GM18861 (cell line): ENCODE measurements at regions not wholly inside any gene's neighbourhood (a gene's known extent, or its start where the extent isn't known, plus 50 kb on each side); places are given as distances from the start of the nearest gene placed in this dataset.
"Not testable (repeated sequence)": the region's sequence is repeated elsewhere in the genome, so short reads cannot be mapped to it uniquely, and the experiment has no call there.

ENCODE experiments used
- ATAC-seq: cut with Tn5 transposase; IDR thresholded peaks from one replicate; pipeline ENCODE4 v1.9.1; 2021; ENCODE audit not compliant: unreplicated experiment

DNA sequence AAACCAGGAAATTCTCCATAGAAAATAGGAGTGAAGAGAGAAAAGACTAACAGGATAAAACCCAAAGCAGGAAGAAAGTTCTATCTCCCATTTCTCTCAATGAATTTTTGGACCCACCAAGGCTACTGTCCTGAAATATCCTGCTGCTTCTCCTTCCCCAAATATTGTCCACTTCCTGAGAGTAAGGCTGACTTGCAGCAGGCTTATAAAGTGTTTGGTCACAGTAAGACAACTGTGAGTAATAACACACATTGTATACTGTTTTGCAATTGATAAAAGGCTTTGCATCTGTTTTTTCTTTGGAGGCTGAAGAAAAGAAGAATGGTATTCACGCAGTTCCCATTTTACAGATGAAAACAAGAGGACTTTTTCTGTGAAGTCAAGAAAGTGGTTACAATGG lies 52.8 kb downstream of the FOXD4L6 start:
- ATAC-seq: not testable (repeated sequence)

DNA sequence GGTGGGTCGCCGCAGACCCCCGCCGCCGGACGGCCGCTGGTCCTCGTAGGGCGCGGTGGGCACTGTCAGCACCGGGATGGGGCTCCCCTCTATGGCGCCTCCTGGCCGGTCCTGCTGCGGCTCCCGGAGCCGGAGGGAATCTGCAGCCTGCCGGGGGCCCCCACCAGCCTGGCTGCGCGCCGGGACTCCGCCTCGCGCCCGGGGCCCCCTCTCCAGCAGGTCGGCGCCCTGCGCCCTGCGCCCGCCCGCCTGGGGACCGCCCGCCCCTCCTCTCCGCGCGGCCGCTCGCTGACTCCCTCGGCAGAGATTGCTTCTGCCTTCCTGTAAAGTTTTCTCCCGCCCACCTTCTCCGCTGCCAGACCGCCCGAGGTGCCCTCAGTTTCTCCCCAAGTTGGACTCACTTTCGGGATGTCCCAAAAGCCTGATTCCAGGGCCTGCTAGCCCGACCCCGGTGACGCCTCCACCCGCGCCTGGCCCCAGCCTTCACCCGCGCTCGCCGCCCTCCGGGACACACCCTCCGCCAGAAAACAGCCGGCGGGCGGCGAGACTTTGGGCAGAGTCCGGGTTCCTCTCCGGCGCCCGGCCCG lies 54.0 kb downstream of the FOXD4L6 start:
- peak; percentile 36 for ATAC-seq

DNA sequence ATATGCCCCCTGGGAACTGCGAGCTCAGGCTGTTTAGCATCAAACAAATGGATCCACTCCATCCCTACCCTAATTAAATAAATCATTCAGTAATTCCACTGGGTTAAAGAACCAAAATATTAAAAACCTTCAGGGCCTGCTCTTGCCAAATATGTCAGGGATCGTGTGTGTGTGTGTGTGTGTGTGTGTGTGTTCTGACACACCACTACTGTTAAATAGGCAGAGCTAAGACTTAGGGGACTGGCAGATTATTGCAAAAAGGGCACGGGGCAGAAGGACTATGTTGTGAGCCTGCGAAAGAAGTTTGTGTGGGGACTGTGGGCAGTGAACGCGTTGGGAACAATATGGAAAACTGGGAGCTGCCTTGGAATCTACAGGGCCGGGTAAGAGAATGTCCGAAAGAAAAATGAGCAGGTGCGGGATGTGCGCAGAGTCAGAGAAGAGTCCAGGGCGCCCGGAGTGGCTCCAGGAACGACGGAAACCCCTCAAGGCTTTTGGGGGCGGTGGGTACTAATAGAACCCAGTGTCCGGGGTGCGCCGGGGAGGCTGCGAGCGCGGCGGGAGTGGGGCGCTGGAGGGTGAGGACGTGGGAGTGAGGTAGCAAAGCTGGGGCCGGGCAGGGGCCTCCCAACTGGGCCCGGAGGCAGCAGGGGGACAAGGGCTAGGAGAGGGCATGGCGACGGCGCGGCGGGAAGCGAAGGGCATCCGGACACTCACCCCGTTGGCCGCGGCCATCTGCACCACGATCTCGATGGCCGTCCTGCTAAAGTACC lies 54.8 kb downstream of the FOXD4L6 start:
- not testable (repeated sequence) for ATAC-seq

DNA sequence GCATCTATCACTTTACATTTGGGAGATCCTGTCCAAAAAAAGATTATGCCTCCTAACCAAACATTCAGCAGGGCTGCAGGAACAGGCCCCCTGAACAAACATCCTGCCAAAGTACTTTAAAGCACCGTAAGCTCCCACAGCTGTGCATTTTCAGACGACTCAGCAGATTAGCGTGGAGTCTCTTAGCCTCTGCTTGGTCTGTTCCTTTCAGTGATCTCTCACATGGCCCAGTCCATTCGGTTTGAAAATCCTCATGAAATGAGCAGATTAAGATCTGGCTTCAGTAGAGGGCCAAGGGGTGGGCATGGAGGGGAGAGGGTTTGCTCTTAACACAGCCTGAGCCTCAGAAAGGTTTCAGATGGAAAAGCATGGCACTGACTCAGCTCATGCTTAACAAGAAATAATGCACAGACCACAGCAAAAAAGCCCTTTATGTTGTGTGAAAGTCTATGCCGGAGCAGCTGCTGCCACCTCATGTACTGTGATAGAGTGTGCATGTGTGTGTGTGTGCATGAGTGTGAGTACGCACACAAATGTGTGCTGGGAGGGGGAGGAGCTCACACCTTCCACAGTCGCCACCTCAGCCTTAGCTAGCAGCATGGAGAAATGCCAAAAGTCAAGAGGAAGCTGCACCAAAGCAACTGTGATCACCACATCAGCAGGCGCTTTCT lies 64.2 kb downstream of the FOXD4L6 start:
- peak; percentile 68 for ATAC-seq

DNA sequence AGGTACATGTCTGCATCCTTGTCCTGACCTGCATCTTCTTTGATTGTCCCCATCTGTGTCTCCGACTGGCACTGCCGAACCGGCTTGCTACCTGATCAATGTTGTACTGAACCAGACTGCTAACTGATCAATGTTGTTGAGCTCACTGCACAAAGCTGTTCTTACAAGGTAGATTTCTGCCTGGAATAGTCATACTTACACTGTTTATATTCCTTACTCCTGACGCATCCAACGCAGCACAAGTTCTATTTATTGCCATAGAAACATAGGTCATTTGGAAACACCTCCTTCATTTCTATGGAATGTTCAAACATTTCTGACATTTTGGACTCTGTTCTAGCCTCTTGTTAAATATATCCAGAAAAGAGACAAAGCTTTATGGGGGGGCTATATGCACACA lies 65.2 kb downstream of the FOXD4L6 start:
- not testable (repeated sequence) for ATAC-seq

DNA sequence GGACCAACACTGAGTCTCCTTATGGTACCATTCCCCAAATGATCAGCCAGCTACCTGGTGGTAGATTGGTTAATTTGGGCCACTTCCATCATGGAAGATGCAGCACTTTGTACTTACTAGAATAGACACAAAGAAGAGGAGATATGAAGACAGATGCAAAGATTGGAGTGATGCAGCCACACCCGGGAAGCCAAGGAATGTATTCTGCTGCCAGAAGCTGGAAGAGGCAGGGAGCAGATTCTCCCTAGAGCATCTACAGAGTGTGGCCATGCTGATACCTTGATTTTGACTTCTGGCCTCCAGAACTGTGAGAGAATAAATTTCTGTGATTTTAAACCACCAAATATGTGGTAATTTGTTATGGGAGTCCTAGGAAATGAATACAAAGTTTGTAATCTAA lies 68.9 kb downstream of the FOXD4L6 start:
- not testable (repeated sequence) for ATAC-seq

DNA sequence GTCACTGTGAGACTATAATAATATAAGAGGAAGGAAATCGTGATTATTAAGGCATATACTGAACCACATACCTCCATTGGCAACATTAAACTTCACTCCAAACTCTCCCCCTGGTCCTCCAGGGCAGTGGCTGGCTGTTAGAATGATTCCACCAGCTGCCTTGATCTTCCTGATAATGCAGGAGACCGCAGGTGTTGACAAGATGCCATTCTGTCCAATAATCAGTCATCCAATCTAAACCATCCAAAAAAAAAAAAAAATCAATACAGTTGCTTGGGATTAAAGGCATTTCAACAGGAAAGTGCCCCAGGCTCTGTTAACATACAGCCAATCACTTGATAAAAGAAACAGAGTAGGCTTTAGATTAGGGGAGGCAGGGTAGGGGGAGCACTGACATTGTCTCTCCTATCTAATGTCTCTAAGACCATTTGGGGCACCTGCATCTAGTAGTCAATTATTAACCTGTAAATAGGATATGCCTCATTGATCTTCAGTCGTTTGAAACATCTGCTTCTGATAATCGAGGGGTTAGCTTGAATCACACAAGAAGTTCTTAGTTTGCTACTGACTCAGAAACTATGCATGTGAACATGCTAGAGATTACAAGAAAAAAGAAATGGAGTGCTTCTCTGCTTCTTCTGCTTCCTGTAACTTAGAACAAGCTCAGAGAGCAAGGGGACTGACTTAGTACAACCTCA lies 74.7 kb downstream of the FOXD4L6 start:
- peak; percentile 94 for ATAC-seq

DNA sequence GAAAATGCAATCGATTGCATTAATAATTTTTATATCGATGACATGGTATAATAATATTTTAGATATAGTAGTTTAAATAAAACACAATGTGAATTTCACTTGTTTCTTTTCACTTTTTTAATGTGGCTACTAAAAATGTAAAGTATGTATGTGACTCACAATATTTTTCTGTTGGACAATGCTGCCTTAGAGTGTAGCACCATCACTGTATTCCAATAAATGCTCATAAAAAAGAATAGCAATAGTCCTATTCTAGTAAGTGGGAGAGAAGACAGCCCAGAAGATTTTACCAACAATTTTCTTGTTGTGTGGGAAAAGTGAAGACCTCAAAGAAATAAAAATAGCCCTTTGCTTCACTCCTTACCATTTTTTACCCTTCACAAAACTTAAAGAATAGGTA lies 79.8 kb downstream of the FOXD4L6 start:
- not testable (repeated sequence) for ATAC-seq

DNA sequence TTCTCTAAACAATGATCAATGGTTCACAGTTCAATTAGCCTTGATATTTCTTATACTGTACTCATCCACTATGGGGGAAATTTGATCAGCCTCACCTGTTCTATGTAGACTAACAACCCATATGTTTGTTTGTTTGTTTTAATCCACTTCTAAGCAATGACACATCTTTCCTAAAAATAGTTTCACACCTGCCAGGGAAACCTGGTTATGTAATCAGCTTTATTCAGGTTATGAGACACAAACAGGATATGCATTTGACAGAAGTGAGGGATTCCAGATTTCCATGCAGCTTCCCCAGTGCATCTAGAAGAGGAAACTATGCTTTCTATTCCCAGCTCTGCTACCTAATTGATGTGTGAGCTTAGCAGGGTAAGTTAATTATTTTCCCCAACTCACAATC lies 80.7 kb downstream of the FOXD4L6 start:
- not testable (repeated sequence) for ATAC-seq

DNA sequence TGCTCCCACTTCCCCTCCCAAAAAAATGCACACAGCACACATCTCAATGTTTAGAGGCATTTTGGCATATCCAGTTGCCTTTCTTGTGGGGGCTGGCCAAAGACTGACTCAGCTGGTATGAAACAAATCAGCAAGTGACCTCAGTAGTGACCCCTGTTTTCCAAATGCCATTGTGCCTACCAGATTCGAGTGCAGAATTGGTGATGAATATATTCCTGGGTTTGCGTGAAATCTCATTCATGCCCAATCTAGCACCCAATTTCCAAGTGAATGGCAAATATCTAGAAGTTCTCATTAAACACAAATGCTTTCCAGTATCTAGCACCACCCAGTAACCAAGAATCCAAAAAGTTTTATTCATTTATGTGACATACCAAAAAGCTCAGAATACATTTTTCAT lies 83.6 kb downstream of the FOXD4L6 start:
- not testable (repeated sequence) for ATAC-seq

DNA sequence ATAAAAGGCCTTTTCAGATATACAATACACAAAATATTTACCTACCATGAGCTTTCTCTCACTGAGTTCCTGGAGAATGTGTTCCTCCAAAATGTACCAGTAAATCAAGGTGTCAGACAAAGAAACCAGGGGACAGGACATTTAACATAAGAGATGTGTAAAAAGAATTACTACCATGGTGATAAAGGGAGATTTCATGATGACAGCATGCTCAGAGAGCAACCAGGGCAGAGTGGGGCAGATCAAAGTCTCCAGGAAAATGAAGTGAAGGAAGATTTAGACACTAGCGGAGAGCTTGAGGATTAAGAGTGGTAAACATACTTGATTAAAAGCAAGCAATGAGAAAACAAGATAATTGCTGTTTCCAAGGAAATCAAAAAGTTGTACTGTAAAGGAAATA lies 85.0 kb downstream of the FOXD4L6 start:
- not testable (repeated sequence) for ATAC-seq

DNA sequence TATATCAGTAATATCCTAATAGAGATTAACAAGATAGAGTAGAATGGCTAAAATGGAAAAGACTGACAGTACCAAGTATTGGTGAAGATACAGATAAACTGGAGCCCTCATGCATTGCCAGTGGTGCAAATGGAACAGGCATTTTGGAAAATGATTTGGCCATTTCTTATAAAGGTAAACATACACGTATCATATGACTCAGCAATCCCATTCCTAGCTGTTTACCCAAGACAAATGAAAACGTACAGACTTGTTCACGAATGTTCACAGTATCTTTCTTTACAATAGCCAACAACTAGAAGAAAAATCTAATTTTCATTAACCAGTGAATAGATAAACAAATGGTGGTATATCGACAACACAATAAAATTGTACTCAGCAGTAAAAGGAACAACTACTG lies 86.4 kb downstream of the FOXD4L6 start:
- ATAC-seq: not testable (repeated sequence)

DNA sequence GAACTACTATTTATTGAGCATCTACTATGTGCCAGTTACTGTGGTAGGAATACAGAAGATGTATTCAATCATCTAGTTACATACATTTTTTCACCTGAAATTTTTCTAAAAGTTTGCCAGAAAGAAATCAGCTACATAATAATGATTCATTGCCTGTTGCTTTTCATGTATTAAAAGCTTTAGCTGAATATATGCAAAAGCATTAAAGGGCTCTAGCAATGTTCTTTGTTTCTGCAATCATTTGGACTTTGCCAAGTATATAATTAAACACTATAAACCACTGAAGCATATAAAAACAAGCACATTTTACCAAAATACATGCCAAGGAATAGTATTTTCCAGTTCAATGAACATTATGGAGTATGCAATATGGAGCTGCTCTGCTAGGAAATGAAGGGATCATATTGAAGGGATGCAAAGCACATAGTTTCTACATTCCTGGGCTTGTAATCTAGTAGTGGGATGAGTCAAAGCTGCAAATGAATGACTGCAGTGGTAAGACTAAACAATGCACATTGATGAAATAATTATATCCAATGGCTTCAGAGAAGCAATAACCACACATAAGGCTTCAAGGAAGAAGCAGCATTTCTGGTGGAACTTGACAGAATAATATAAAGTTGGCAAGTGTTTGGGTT lies 87.7 kb downstream of the FOXD4L6 start:
- ATAC-seq: not testable (repeated sequence)

DNA sequence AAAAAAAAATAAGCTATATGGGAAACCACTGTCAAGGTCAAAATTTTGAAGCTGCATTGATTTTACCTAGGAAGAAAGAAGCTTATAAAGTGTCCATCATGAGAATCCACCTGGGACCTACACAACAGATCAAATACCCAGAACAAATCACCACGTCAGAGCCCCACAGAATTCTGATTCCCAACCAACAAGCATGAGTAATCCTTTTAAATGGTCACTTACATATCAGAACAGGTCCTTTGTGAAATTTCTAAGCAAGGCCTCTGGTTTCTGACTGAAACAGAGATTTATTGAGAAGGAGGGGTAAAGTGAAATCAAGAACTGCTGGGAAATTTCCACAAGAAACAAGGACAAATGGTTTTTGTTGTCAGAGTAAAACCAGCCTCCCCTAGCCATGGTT lies 93.2 kb downstream of the FOXD4L6 start:
- ATAC-seq: not testable (repeated sequence)

DNA sequence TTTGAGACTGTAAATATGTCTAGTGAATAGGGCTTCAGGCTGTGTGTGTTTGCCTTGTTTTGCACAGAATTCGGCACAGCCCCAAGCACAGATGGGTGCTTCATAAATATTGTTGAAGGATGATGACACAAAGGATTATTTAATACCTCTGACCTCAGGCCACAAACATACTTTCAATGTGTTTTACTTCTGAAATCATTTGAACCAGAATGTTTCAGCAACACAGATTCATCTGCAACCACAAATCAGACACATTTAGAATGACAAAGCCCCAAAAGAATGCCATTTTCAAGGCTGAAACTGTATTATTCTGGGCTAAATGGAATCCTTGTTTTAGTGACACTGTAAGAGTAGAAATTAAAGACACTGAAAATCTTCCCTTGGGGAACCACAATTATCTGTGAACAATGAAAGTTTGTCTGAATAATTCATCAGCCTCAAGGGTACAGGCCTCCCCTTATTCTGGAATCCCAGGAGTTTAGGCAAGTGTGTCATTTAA lies 93.7 kb downstream of the FOXD4L6 start:
- ATAC-seq: not testable (repeated sequence)

DNA sequence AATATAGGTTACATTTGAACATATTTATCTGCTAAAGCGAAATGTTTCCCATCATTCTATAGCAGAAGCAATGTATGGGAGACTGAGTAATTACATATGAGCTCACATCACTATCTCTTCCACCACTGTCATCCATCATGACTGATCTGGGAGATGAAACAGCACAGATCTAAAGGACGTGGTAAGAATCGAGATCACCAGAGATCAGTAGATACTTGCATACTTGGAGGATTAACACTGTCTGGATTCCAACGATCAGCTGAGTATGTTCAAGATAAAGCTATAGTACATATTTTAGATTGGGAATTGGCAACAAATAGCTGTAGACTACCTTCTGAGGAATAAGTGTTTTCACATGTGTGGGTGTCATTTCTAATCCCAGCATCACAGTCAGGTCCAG lies 94.6 kb downstream of the FOXD4L6 start:
- ATAC-seq: not testable (repeated sequence)

DNA sequence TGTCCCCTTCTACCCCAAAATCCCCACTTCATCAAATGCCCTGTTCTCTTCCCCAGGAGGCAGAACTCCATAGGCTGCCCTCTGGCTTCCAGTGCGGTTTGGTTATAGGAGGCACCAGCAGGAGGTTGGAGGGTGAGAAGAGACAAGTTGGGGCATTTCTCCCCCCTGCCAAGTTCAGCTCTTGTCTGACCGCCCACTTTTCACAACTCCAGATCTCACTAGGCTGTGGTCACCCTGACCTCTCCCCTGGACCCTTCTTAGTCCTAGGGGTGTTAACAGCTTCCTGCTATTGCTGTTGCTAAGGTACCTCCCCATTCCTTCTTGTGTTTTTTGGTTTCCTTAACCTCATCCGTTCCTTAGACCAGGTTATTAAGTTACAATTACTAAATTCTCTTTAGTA lies 95.1 kb downstream of the FOXD4L6 start:
- ATAC-seq: not testable (repeated sequence)

DNA sequence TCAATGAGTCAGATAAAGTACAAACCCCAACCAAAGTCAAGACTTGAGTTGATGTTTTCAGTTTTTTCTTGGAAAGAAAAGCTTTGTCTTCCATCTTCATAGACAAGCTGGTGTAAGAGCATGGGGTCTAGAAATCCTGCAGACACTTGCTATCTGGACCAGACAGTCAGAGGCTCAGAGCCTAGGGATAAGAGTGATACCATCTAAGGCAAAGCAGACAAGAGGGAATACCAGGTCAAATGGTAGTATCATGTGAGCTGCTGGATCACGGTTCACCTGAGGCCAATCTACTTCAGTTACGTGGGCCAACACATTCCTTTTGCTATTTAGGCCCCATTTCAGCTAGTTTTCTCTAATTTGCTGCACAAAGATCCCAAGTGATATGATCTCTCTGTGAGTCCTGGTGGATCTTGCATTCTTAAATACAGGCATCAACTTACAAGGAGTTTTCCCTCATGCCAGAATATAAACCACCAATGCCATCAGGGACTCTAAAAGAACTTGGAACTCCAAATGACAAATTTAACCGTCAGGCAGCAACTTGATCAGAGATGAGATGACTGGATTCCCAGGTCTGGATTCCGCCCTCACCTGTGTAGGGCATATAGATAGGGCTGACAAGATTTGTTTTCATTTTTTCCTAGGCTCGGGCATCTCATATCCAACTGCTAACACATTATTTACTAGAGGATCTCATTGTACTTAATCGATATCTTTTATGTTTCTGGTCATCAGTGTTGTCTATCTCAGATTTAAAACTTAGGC lies 101.4 kb downstream of the FOXD4L6 start:
- ATAC-seq: not testable (repeated sequence)

DNA sequence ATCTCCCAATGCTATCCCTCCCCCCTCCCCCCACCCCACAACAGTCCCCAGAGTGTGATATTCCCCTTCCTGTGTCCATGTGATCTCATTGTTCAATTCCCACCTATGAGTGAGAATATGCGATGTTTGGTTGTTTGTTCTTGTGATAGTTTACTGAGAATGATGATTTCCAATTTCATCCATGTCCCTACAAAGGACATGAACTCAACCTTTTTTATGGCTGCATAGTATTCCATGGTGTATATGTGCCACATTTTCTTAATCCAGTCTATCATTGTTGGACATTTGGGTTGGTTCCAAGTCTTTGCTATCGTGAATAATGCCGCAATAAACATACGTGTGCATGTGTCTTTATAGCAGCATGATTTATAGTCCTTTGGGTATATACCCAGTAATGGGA lies 106.1 kb downstream of the FOXD4L6 start:
- ATAC-seq: not testable (repeated sequence)
